SKM-1 treated with dmso at 0.1 percent for 144 hours (cell line): ENCODE measurements at regions not wholly inside any gene's neighbourhood (a gene's known extent, or its start where the extent isn't known, plus 50 kb on each side); places are given as distances from the start of the nearest gene placed in this dataset.

Source experiments
- DNase-seq: peaks from one replicate; lab custom pipeline; 2025; ENCODE audit not compliant: unreplicated experiment; lab: John Stamatoyannopoulos, UW

- no peak for DNase-seq
Measured at GRCh38 chr1:229991104-229991513, 75.9 kb upstream of the GALNT2 start.

- DNase-seq = no peak
Measured at GRCh38 chr1:229991724-229992333, 75.2 kb upstream of the GALNT2 start.

- no peak for DNase-seq
Measured at GRCh38 chr1:229993060-229993459, 74.0 kb upstream of the GALNT2 start.

GRCh38 chr1:229993894-229994293, 73.1 kb upstream of the GALNT2 start:
- no peak for DNase-seq

GRCh38 chr1:229999004-229999670, 67.9 kb upstream of the GALNT2 start:
- DNase-seq = no peak

GRCh38 chr1:230000493-230001184, 66.4 kb upstream of the GALNT2 start:
- no peak for DNase-seq

- DNase-seq = peak; percentile 70
Measured at GRCh38 chr1:230002164-230002803, 64.8 kb upstream of the GALNT2 start.

GRCh38 chr1:230003409-230003808, 63.6 kb upstream of the GALNT2 start:
- DNase-seq = no peak

- DNase-seq = no peak
Measured at GRCh38 chr1:230005040-230005439, 62.0 kb upstream of the GALNT2 start.

GRCh38 chr1:230008721-230009120, 58.3 kb upstream of the GALNT2 start:
- DNase-seq = no peak

GRCh38 chr1:230009611-230010313, 57.3 kb upstream of the GALNT2 start:
- no peak for DNase-seq

- DNase-seq = peak; percentile 78
Measured at GRCh38 chr1:230010603-230011332, 56.3 kb upstream of the GALNT2 start.

- peak; percentile 52 for DNase-seq
Measured at GRCh38 chr1:230011333-230012092, 55.5 kb upstream of the GALNT2 start.

GRCh38 chr1:230012093-230012393, 55.0 kb upstream of the GALNT2 start:
- no peak for DNase-seq

- no peak for DNase-seq
Measured at GRCh38 chr1:230012741-230013140, 54.3 kb upstream of the GALNT2 start.

- DNase-seq = no peak
Measured at GRCh38 chr1:230016159-230016558, 50.9 kb upstream of the GALNT2 start.
